ENCODE measurements at regions not wholly inside any gene's neighbourhood (a gene's known extent, or its start where the extent isn't known, plus 50 kb on each side); places are given as distances from the start of the nearest gene placed in this dataset.

GRCh38 chr21:38741092-38741949 is 64.4 kb upstream of the ETS2 start:
- no peak for DNase-seq (ENCODE audit: low spot score)

- no peak for DNase-seq (ENCODE audit: low spot score)
These were observed 63.8 kb upstream of the ETS2 start for GRCh38 chr21:38741950-38742256.

- DNase-seq (ENCODE audit: low spot score) = no peak
These were observed 63.0 kb upstream of the ETS2 start for GRCh38 chr21:38742580-38743260.

GRCh38 chr21:38743772-38744529 is 61.8 kb upstream of the ETS2 start:
- DNase-seq (ENCODE audit: low spot score) = no peak

- DNase-seq (ENCODE audit: low spot score) = no peak
These were observed 60.9 kb upstream of the ETS2 start for GRCh38 chr21:38744861-38745260.

DNA sequence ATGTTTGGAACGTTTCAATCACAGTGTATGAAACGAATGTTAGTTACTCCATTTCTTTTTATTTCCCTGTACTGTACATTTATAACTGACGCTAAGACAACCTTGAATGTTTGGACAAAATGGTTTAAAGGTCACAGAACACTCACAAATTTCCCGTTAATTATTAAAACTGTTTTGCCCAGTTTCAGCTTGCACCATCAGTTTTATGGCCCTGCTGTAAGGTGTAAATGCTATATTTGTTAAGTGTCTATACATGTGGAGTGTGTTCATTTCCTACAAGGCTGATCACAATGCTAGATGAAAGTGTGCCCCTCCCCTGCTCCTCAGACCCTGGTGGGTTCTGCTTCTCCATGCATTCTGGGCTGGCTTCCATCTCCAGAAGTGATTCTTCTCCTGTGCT is 57.9 kb upstream of the ETS2 start:
- no peak for DNase-seq (ENCODE audit: low spot score)

GRCh38 chr21:38751379-38752050 is 54.2 kb upstream of the ETS2 start:
- no peak for DNase-seq (ENCODE audit: low spot score)

- no peak for DNase-seq (ENCODE audit: low spot score)
These were observed 53.7 kb upstream of the ETS2 start for GRCh38 chr21:38752051-38752505.

DNA sequence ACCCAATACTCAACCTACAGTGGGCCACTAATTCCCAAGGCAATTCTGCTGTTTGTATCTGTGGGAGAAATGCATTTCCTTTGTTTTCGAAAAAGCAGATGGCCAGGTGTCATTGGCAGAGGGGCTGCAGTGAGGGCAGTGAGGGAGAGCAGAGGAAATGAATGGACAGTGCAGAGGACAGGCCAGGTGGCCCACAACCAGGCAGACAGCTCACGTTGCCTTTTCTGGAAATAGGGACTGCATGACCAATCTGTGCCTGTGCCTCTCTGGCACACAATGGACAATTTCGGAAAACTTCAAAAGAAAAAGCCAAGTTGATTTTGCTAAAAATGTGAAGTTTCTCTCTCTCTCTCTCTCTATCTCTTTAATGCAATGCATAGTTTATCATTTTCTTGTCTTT is 52.6 kb upstream of the ETS2 start:
- DNase-seq (ENCODE audit: low spot score) = no peak

DNA sequence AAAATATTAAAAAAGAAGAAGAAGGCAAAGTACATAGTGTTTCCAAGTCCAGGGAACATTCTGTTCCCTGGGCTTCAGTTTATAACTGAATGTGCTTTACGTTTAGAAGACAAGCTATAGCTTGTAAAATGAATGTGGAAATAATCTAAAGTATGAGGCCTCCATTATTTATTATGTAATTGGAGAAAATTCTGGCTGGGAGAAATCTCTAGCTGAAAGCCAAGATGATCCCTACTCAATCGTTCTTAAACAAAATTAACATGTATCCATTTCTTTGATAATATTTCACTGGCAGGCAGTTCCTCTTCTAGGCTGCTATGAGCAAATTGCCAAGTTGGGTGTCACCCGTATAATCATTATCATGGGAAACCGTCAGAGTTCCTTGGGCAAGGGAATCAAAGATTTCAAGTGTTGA is 52.2 kb upstream of the ETS2 start:
- DNase-seq (ENCODE audit: low spot score) = no peak
